Lower leg skin (tissue), 4 donors: ENCODE measurements at regions not wholly inside any gene's neighbourhood (a gene's known extent, or its start where the extent isn't known, plus 50 kb on each side); places are given as distances from the start of the nearest gene placed in this dataset.

ENCODE experiments used
- DNase-seq, 2 donors: peaks; one replicate each; pipeline ENCODE4 v3.0.0-alpha.2; 2019; ENCODE audit warnings: low spot score in 2 of 2
- H3K4me3 ChIP-seq: fragments of 200-600 bp; sonication (generic); 2 replicates; pipeline ENCODE4 v1.5.1; 2017; ENCODE audit warnings: mild to moderate bottlenecking, low read depth; ENCODE audit not compliant: poor library complexity, severe bottlenecking
- CTCF ChIP-seq, 3 donors: fragments of 450-650 bp; IDR thresholded peaks; one replicate each; pipeline ENCODE4 v1.5.1; 2016; ENCODE audit warnings: antibody characterized with exemption in 3 of 3, mild to moderate bottlenecking in 3 of 3, moderate library complexity in 2 of 3
- POLR2A ChIP-seq, 2 donors: fragments of 450-650 bp; IDR thresholded peaks; one replicate each; pipeline ENCODE4 v1.6.1; 2016 to 2017; ENCODE audit warnings: antibody characterized with exemption in 2 of 2, mild to moderate bottlenecking in 1 of 2, moderate library complexity in 1 of 2
- WGBS, 2 donors: methylation state at CpG; one replicate each; pipeline ENCODE4 v1.1.5; 2018; 5-methylcytosine and 5-hydroxymethylcytosine counted together
- intact Hi-C: fragments of 100-400 bp; cut with DNase I; formaldehyde crosslinking; loops from one replicate; pipeline ENCODE4 v1.15.0; 2023; ENCODE audit warnings: low total_unique reads

GRCh38 chr6:14545496-14545895, 427.9 kb downstream of the CD83 start:
- intact Hi-C loops, result no loop called here
- 72 to 80% methylated on average over 2 of the region's 2 CpGs for WGBS, 2 donors
- DNase-seq, result no peak
- H3K4me3 ChIP-seq, result no peak overlapping the region
- no peak for TF ChIP-seq CTCF (IDR thresholded peaks at IDR 0.05)
- no peak for TF ChIP-seq POLR2A (IDR thresholded peaks at IDR 0.05)

- intact Hi-C loops, result no loop called here
- H3K4me3 ChIP-seq, result no peak overlapping the region
- DNase-seq, result no peak
- TF ChIP-seq CTCF (IDR thresholded peaks at IDR 0.05), result no peak
- WGBS, 2 donors, result 92% methylated on average over 5 of the region's 5 CpGs
Observed at GRCh38 chr6:14546036-14546435, 428.5 kb downstream of the CD83 start.

- H3K4me3 ChIP-seq, result no peak overlapping the region
- no peak for TF ChIP-seq CTCF (IDR thresholded peaks at IDR 0.05)
- TF ChIP-seq POLR2A (IDR thresholded peaks at IDR 0.05), result no peak
- intact Hi-C loops, result no loop called here
- 78 to 81% methylated on average over 6 of the region's 6 CpGs for WGBS, 2 donors
- DNase-seq, result no peak
Observed at GRCh38 chr6:14547284-14547998, 429.9 kb downstream of the CD83 start.

GRCh38 chr6:14549304-14549770, 431.8 kb downstream of the CD83 start:
- H3K4me3 ChIP-seq, result no peak overlapping the region
- TF ChIP-seq CTCF (IDR thresholded peaks at IDR 0.05) (no peak), POLR2A (IDR thresholded peaks at IDR 0.05) (no peak)
- WGBS, 2 donors, result 79 to 82% methylated on average over 6 of the region's 6 CpGs
- no peak for DNase-seq
- intact Hi-C loops, result no loop called here

GRCh38 chr6:14549871-14550270, 432.3 kb downstream of the CD83 start:
- TF ChIP-seq CTCF (IDR thresholded peaks at IDR 0.05) (no peak), POLR2A (IDR thresholded peaks at IDR 0.05) (no peak)
- DNase-seq, result no peak
- WGBS, 2 donors, result 95 to 96% methylated on average over 3 of the region's 3 CpGs

GRCh38 chr6:14550410-14550809, 432.8 kb downstream of the CD83 start:
- 71 to 72% methylated on average over 3 of the region's 3 CpGs for WGBS, 2 donors
- TF ChIP-seq POLR2A (IDR thresholded peaks at IDR 0.05) (no peak), CTCF (IDR thresholded peaks at IDR 0.05) (no peak)
- intact Hi-C loops, result no loop called here
- H3K4me3 ChIP-seq, result no peak overlapping the region
- DNase-seq, result no peak

More at GRCh38 chr6:14549871-14550270, 432.3 kb downstream of the CD83 start:
- intact Hi-C loops, result no loop called here
- H3K4me3 ChIP-seq, result no peak overlapping the region
